ENCODE measurements at regions not wholly inside any gene's neighbourhood (a gene's known extent, or its start where the extent isn't known, plus 50 kb on each side); places are given as distances from the start of the nearest gene placed in this dataset.

DNA sequence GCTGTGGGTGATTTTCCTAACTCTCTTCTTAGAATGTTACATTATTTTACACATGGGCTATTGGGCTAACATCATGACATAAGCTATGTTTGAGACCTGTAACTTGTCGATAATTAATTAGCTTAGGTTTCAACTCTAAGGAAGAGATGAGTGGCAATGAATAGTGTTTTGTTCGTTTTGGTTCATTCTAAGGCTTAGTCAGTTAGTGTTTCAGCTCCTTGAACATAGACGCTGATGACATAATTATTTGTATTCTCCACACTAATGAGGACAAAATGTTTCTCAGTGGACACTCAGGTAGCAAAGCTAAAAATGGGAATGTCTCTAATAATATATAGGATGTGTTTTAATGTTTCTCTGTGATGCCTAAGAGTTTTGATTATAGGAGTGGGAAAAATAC is 401.9 kb downstream of the GATA3 start:
- Histone ChIP-seq H3K9me3 (no peaks in the 10 kb centered on the region), H3K4me1 (no peaks in the 10 kb centered on the region), H3K4me3 (no peak overlapping the region), H3K36me3 (replicated peaks) (no peaks in the 10 kb centered on the region), H3K27me3 (ENCODE audit: low read depth) (no peaks in the 10 kb centered on the region; the same call in 1 of the 2 replicates)
- DNase-seq (ENCODE audit: low spot score in 2 of 2): no peak
- in situ Hi-C loops (cut with MboI; ENCODE audit: low sequenced_read_pairs): no loop called here

GRCh38 chr10:8460626-8461025 is 406.1 kb downstream of the GATA3 start:
- in situ Hi-C loops (cut with MboI; ENCODE audit: low sequenced_read_pairs): no loop called here
- Histone ChIP-seq H3K4me3 (no peak overlapping the region), H3K36me3 (replicated peaks) (no peaks in the 10 kb centered on the region), H3K4me1 (no peaks in the 10 kb centered on the region), H3K27me3 (ENCODE audit: low read depth) (no peaks in the 10 kb centered on the region; the same call in 1 of the 2 replicates), H3K9me3 (no peaks in the 10 kb centered on the region)
- no peak for DNase-seq (ENCODE audit: low spot score in 2 of 2)

GRCh38 chr10:8462565-8462964 is 408.1 kb downstream of the GATA3 start:
- H3K36me3 ChIP-seq (replicated peaks): no peaks in the 10 kb centered on the region
- peaks cover 3% of the 10 kb centered on the region; the same call in 1 of the 2 replicates for H3K27me3 ChIP-seq (ENCODE audit: low read depth)
- H3K4me3 ChIP-seq: no peak overlapping the region
- in situ Hi-C loops (cut with MboI; ENCODE audit: low sequenced_read_pairs): no loop called here
- DNase-seq (ENCODE audit: low spot score in 2 of 2): no peak
- H3K9me3 ChIP-seq: no peaks in the 10 kb centered on the region
- H3K4me1 ChIP-seq: no peaks in the 10 kb centered on the region

GRCh38 chr10:8463853-8464252 is 409.4 kb downstream of the GATA3 start:
- in situ Hi-C loops (cut with MboI; ENCODE audit: low sequenced_read_pairs): no loop called here
- H3K4me1 ChIP-seq: no peaks in the 10 kb centered on the region
- H3K4me3 ChIP-seq: no peak overlapping the region
- no peak for DNase-seq (ENCODE audit: low spot score in 2 of 2)
- peaks cover 3% of the 10 kb centered on the region; the same call in 1 of the 2 replicates for H3K27me3 ChIP-seq (ENCODE audit: low read depth)
- no peaks in the 10 kb centered on the region for H3K9me3 ChIP-seq
- H3K36me3 ChIP-seq (replicated peaks): no peaks in the 10 kb centered on the region

- H3K4me1 ChIP-seq: no peaks in the 10 kb centered on the region
- no peaks in the 10 kb centered on the region for H3K9me3 ChIP-seq
- in situ Hi-C loops (cut with MboI; ENCODE audit: low sequenced_read_pairs): no loop called here
- H3K27me3 ChIP-seq (ENCODE audit: low read depth): peaks cover 3% of the 10 kb centered on the region; the same call in 1 of the 2 replicates
- H3K36me3 ChIP-seq (replicated peaks): no peaks in the 10 kb centered on the region
- no peak for DNase-seq (ENCODE audit: low spot score in 2 of 2)
- no peak overlapping the region for H3K4me3 ChIP-seq
Observed at GRCh38 chr10:8468477-8468876, 414.0 kb downstream of the GATA3 start.

GRCh38 chr10:8473205-8473604 is 418.7 kb downstream of the GATA3 start:
- Histone ChIP-seq H3K4me1 (no peaks in the 10 kb centered on the region), H3K4me3 (no peak overlapping the region), H3K27me3 (ENCODE audit: low read depth) (no peaks in the 10 kb centered on the region), H3K9me3 (no peaks in the 10 kb centered on the region), H3K36me3 (replicated peaks) (no peaks in the 10 kb centered on the region)
- DNase-seq (ENCODE audit: low spot score in 2 of 2): no peak
- in situ Hi-C loops (cut with MboI; ENCODE audit: low sequenced_read_pairs): no loop called here

- Histone ChIP-seq H3K27me3 (ENCODE audit: low read depth) (no peaks in the 10 kb centered on the region), H3K4me3 (no peak overlapping the region), H3K9me3 (no peaks in the 10 kb centered on the region), H3K36me3 (replicated peaks) (no peaks in the 10 kb centered on the region), H3K4me1 (no peaks in the 10 kb centered on the region)
- DNase-seq (ENCODE audit: low spot score in 2 of 2): no peak
- in situ Hi-C loops (cut with MboI; ENCODE audit: low sequenced_read_pairs): no loop called here
Observed at GRCh38 chr10:8477300-8477699, 422.8 kb downstream of the GATA3 start.

DNA sequence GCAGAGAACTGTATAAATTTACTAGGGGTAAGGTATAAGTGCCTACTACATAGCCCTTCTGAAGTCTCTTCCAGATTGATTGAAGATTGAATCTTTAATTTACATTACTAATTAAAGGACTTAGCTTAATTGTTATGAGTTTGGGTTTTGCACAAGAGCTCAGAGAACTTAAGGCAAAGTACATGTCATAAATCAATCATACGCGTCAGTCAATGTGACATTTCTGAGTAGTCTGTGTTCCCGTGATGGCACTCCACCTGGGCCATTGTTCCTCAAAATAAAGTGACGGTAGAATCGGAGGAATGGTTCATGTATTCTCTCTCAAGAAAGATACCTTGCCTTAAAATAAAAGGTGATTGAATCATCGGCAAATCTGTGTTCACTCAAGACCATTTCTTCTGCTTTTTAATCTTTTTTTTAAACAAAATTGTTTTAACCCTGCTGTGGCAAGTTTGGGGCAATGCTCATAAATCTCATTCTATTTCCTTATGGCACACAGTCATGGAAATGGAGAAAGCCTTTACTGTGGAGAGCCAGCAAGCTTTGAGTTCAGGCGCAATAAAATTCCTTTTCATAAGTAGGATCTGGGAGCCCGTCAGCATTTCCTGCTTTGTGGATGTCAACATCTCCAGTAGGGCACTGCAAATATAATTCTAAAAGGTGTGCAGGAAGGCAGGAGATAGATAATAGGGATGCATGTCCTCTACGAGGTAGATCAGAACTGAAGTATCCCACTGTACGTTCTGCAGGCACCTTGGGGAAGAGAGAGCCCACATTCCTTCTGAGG is 427.4 kb downstream of the GATA3 start:
- no peaks in the 10 kb centered on the region for H3K27me3 ChIP-seq (ENCODE audit: low read depth)
- H3K4me3 ChIP-seq: no peak overlapping the region
- H3K9me3 ChIP-seq: no peaks in the 10 kb centered on the region
- no peak for DNase-seq (ENCODE audit: low spot score in 2 of 2)
- H3K36me3 ChIP-seq (replicated peaks): no peaks in the 10 kb centered on the region
- no peaks in the 10 kb centered on the region for H3K4me1 ChIP-seq
- in situ Hi-C loops (cut with MboI; ENCODE audit: low sequenced_read_pairs): no loop called here

DNA sequence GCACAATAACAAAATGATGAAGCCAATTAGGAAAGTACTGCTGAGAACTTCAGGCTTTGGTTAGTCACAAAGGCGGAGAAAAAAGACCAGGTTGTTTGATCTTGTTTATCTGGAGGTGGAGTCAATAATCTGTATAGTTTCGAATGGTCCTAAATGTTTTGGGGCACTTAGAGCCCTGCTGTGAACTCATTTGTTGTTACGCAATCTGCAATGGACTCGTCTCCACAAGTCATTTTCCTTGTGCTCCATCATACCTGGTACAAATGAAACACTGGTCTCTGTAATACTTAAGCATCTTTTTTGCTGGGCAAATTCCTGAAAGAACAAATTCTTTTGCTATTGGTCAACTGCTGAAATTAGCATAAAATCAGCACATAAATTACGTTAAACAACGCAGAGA is 430.5 kb downstream of the GATA3 start:
- in situ Hi-C loops (cut with MboI; ENCODE audit: low sequenced_read_pairs): no loop called here
- no peak overlapping the region for H3K4me3 ChIP-seq
- no peaks in the 10 kb centered on the region for H3K27me3 ChIP-seq (ENCODE audit: low read depth)
- no peaks in the 10 kb centered on the region for H3K9me3 ChIP-seq
- H3K4me1 ChIP-seq: no peaks in the 10 kb centered on the region
- no peaks in the 10 kb centered on the region for H3K36me3 ChIP-seq (replicated peaks)
- DNase-seq (ENCODE audit: low spot score in 2 of 2): no peak

DNA sequence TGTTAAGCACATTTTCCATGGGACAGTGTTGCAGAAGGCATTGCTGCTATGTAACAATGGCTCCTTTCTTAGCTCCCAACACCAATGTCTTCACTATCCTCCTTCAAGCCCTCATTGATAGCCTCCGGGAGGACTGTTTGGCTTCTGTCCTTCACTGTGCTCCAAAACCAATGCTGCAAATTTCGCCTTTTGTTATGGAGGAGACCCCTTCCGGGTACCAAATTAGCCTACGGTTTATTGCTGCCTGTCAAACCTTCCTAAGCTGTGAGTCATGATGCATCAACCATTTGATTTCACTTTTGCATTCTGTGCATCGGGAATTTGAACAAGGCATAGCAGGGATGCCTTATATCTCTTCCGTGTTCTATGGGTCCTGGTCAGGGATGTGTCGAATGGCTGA is 432.9 kb downstream of the GATA3 start:
- no peak overlapping the region for H3K4me3 ChIP-seq

DNA sequence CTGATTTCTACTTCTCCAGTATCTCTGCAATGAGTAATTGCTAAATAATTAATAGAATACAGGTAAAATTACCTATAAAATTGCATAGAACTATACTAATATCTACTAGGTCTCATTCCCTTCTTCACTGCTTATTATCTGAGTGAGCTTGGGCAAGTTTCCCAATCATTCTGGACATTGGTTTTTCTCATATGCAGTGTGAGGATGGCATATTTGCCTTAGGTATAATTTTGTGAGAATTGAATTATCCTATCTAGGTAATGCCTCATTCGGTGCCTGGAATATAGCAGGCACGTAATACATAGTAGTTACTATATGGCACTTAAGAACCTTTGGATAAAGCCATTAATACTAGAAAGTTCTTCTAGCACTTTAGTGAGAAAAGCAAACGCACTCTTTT is 434.7 kb downstream of the GATA3 start:
- no peaks in the 10 kb centered on the region for H3K9me3 ChIP-seq
- DNase-seq (ENCODE audit: low spot score in 2 of 2): no peak
- no peaks in the 10 kb centered on the region for H3K36me3 ChIP-seq (replicated peaks)
- H3K4me3 ChIP-seq: no peak overlapping the region
- H3K27me3 ChIP-seq (ENCODE audit: low read depth): no peaks in the 10 kb centered on the region
- H3K4me1 ChIP-seq: no peaks in the 10 kb centered on the region
- in situ Hi-C loops (cut with MboI; ENCODE audit: low sequenced_read_pairs): no loop called here

More for the DNA sequence above, 432.9 kb downstream of the GATA3 start:
- no peaks in the 10 kb centered on the region for H3K27me3 ChIP-seq (ENCODE audit: low read depth)
- no peaks in the 10 kb centered on the region for H3K36me3 ChIP-seq (replicated peaks)
- H3K9me3 ChIP-seq: no peaks in the 10 kb centered on the region
- no peak for DNase-seq (ENCODE audit: low spot score in 2 of 2)
- in situ Hi-C loops (cut with MboI; ENCODE audit: low sequenced_read_pairs): no loop called here
- no peaks in the 10 kb centered on the region for H3K4me1 ChIP-seq

- no peak for DNase-seq (ENCODE audit: low spot score in 2 of 2)
- in situ Hi-C loops (cut with MboI; ENCODE audit: low sequenced_read_pairs): no loop called here
Observed at GRCh38 chr10:8489823-8490222, 435.3 kb downstream of the GATA3 start.

DNA sequence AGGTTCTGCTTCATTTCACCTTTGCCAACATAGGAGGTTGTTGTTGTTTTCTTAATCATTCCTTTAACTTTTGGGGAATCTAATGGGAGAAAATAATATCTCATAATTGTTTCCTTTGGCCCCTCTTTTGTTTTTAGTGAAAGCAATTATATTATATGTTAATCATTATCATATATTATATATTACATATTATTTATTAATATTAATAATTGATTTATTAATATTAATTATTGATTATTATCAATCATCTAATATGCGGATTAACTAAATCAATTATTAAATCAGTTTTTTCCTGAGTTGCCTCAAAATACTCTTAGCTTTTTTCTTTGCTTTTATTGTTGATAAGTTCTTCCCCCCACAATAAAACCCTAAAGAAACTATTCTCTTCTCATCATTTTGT is 443.8 kb downstream of the GATA3 start:
- H3K27me3 ChIP-seq (ENCODE audit: low read depth): no peaks in the 10 kb centered on the region
- no peak overlapping the region for H3K4me3 ChIP-seq
- no peaks in the 10 kb centered on the region for H3K4me1 ChIP-seq
- in situ Hi-C loops (cut with MboI; ENCODE audit: low sequenced_read_pairs): no loop called here
- H3K9me3 ChIP-seq: no peaks in the 10 kb centered on the region
- no peaks in the 10 kb centered on the region for H3K36me3 ChIP-seq (replicated peaks)
- no peak for DNase-seq (ENCODE audit: low spot score in 2 of 2)

More at GRCh38 chr10:8489823-8490222, 435.3 kb downstream of the GATA3 start:
- no peaks in the 10 kb centered on the region for H3K27me3 ChIP-seq (ENCODE audit: low read depth)
- no peaks in the 10 kb centered on the region for H3K36me3 ChIP-seq (replicated peaks)
- H3K4me3 ChIP-seq: no peak overlapping the region
- H3K4me1 ChIP-seq: no peaks in the 10 kb centered on the region
- no peaks in the 10 kb centered on the region for H3K9me3 ChIP-seq

DNA sequence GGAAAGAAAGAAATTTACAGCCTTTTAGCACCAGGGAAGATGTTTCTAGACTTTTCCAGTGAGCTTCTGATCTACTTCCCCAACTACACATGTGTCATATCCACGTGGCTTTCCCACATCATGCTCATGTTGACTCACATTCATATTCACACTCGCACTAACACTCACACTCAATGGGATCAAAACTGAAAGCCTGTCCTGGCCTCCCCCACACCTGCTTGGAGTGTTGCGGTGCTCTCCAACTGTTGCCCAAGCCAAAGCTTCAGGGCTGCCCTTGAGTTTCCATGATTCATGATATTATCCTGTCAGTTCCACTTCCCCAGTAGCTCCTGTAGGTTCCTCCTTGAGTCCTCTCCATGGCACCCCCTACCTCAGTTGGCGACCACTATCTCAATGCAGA is 444.4 kb downstream of the GATA3 start:
- no peak for DNase-seq (ENCODE audit: low spot score in 2 of 2)
- no peaks in the 10 kb centered on the region for H3K27me3 ChIP-seq (ENCODE audit: low read depth)
- H3K9me3 ChIP-seq: no peaks in the 10 kb centered on the region
- in situ Hi-C loops (cut with MboI; ENCODE audit: low sequenced_read_pairs): no loop called here
- H3K36me3 ChIP-seq (replicated peaks): no peaks in the 10 kb centered on the region
- H3K4me1 ChIP-seq: no peaks in the 10 kb centered on the region
- no peak overlapping the region for H3K4me3 ChIP-seq

DNA sequence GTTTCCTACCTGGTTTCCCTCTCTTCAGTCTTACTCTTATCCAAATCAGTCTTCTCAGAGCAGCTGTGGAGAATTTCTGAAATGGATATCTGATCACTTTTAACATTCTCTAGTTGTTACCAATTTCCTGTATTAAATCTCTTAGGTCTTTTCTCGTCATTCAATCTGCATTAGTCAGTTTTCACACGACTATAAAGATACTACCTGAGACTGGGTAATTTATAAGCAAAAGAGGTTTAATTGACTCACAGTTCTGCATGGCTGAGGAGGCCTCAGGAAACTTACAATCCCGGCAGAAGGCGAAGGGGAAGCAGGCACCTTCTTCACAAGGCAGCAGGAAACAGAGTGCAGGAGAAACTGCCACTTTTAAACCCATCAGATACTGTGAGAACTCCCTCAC is 444.8 kb downstream of the GATA3 start:
- no peak for DNase-seq (ENCODE audit: low spot score in 2 of 2)
- in situ Hi-C loops (cut with MboI; ENCODE audit: low sequenced_read_pairs): no loop called here
- Histone ChIP-seq H3K27me3 (ENCODE audit: low read depth) (no peaks in the 10 kb centered on the region), H3K9me3 (no peaks in the 10 kb centered on the region), H3K36me3 (replicated peaks) (no peaks in the 10 kb centered on the region), H3K4me3 (no peak overlapping the region), H3K4me1 (no peaks in the 10 kb centered on the region)

Measured in HAP-1 (cell line).